ENCODE measurements at regions not wholly inside any gene's neighbourhood (a gene's known extent, or its start where the extent isn't known, plus 50 kb on each side); places are given as distances from the start of the nearest gene placed in this dataset.

- no peak for DNase-seq (ENCODE audit: low read depth in 2 of 2)
These were observed 315.8 kb downstream of the SH3GL2 start for GRCh38 chr9:17894501-17895160.

- no peak for DNase-seq (ENCODE audit: low read depth in 2 of 2)
These were observed 321.7 kb downstream of the SH3GL2 start for GRCh38 chr9:17900606-17901005.

GRCh38 chr9:17905366-17905765 is 326.5 kb downstream of the SH3GL2 start:
- no peak for DNase-seq (ENCODE audit: low read depth in 2 of 2)

GRCh38 chr9:17905781-17906175 is 326.9 kb downstream of the SH3GL2 start:
- DNase-seq (ENCODE audit: low read depth in 2 of 2): no peak

GRCh38 chr9:17906176-17906840 is 327.4 kb downstream of the SH3GL2 start:
- DNase-seq (ENCODE audit: low read depth in 2 of 2): no peak

- no peak for DNase-seq (ENCODE audit: low read depth in 2 of 2)
These were observed 328.2 kb downstream of the SH3GL2 start for GRCh38 chr9:17906841-17907778.

- DNase-seq (ENCODE audit: low read depth in 2 of 2): no peak
These were observed 329.1 kb downstream of the SH3GL2 start for GRCh38 chr9:17907779-17908508.

GRCh38 chr9:17926246-17926645 is 347.4 kb downstream of the SH3GL2 start:
- DNase-seq (ENCODE audit: low read depth in 2 of 2): no peak

GRCh38 chr9:17927616-17928015 is 348.8 kb downstream of the SH3GL2 start:
- no peak for DNase-seq (ENCODE audit: low read depth in 2 of 2)

- no peak for DNase-seq (ENCODE audit: low read depth in 2 of 2)
These were observed 349.4 kb downstream of the SH3GL2 start for GRCh38 chr9:17928228-17928627.

GRCh38 chr9:17928768-17929167 is 349.9 kb downstream of the SH3GL2 start:
- no peak for DNase-seq (ENCODE audit: low read depth in 2 of 2)

- DNase-seq (ENCODE audit: low read depth in 2 of 2): no peak
These were observed 350.6 kb downstream of the SH3GL2 start for GRCh38 chr9:17929506-17929905.

- no peak for DNase-seq (ENCODE audit: low read depth in 2 of 2)
These were observed 351.2 kb downstream of the SH3GL2 start for GRCh38 chr9:17930071-17930470.

GRCh38 chr9:17936365-17936764 is 357.5 kb downstream of the SH3GL2 start:
- no peak for DNase-seq (ENCODE audit: low read depth in 2 of 2)

GRCh38 chr9:17938035-17938655 is 359.3 kb downstream of the SH3GL2 start:
- DNase-seq (ENCODE audit: low read depth in 2 of 2): no peak

- DNase-seq (ENCODE audit: low read depth in 2 of 2): no peak
These were observed 363.6 kb downstream of the SH3GL2 start for GRCh38 chr9:17942498-17942897.

GRCh38 chr9:17955409-17955808 is 376.5 kb downstream of the SH3GL2 start:
- no peak for DNase-seq (ENCODE audit: low read depth in 2 of 2)

- no peak for DNase-seq (ENCODE audit: low read depth in 2 of 2)
These were observed 379.5 kb downstream of the SH3GL2 start for GRCh38 chr9:17958363-17958762.

- DNase-seq (ENCODE audit: low read depth in 2 of 2): no peak
These were observed 383.9 kb downstream of the SH3GL2 start for GRCh38 chr9:17962747-17963146.

GRCh38 chr9:17963498-17963897 is 384.6 kb downstream of the SH3GL2 start:
- no peak for DNase-seq (ENCODE audit: low read depth in 2 of 2)

- no peak for DNase-seq (ENCODE audit: low read depth in 2 of 2)
These were observed 388.9 kb downstream of the SH3GL2 start for GRCh38 chr9:17967731-17968130.

Measured in stimulated activated CD8-positive, alpha-beta memory T cell treated with anti-CD3 and anti-CD28 coated beads, Interleukin-7, amount 100 ng/mL, for 4 hours (primary cell).